ENCODE measurements at regions not wholly inside any gene's neighbourhood (a gene's known extent, or its start where the extent isn't known, plus 50 kb on each side); places are given as distances from the start of the nearest gene placed in this dataset.

DNA sequence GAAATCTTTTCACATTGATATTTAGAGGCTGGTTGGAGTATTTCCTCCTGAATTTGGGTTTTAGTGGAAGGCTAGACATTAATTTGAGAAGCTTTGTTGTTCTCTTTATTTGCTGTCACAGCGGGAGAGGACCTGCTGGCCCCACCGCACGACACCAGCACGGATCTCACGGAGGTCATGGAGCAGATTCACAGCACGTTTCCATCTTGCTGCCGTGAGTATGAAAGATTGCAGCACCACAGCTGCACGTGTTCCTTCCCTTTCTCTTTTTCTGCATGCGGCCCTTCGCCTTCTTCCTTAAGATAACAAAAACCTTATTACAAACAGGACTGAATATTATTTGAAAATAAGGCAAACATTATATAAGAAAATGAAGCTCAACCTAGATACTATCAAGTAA, 555.5 kb downstream of the UTRN start:
- TF ChIP-seq, protein P1, sequence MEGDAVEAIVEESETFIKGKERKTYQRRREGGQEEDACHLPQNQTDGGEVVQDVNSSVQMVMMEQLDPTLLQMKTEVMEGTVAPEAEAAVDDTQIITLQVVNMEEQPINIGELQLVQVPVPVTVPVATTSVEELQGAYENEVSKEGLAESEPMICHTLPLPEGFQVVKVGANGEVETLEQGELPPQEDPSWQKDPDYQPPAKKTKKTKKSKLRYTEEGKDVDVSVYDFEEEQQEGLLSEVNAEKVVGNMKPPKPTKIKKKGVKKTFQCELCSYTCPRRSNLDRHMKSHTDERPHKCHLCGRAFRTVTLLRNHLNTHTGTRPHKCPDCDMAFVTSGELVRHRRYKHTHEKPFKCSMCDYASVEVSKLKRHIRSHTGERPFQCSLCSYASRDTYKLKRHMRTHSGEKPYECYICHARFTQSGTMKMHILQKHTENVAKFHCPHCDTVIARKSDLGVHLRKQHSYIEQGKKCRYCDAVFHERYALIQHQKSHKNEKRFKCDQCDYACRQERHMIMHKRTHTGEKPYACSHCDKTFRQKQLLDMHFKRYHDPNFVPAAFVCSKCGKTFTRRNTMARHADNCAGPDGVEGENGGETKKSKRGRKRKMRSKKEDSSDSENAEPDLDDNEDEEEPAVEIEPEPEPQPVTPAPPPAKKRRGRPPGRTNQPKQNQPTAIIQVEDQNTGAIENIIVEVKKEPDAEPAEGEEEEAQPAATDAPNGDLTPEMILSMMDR (IDR thresholded peaks at IDR 0.05): no peak
- no peak for TF ChIP-seq POLR2A (IDR thresholded peaks at IDR 0.05)
